ENCODE measurements at regions not wholly inside any gene's neighbourhood (a gene's known extent, or its start where the extent isn't known, plus 50 kb on each side); places are given as distances from the start of the nearest gene placed in this dataset.

GRCh38 chr14:28020112-28020511 lies 746.5 kb upstream of the FOXG1 start:
- no peak for DNase-seq
- Mint-ChIP-seq H3K9me3 (peaks cover 17% of the 10 kb centered on the region), H3K27ac (no peak overlapping the region), H3K36me3 (no peaks in the 10 kb centered on the region), H3K4me1 (no peaks in the 10 kb centered on the region), H3K4me3 (no peak overlapping the region), H3K27me3 (no peaks in the 10 kb centered on the region)

DNA sequence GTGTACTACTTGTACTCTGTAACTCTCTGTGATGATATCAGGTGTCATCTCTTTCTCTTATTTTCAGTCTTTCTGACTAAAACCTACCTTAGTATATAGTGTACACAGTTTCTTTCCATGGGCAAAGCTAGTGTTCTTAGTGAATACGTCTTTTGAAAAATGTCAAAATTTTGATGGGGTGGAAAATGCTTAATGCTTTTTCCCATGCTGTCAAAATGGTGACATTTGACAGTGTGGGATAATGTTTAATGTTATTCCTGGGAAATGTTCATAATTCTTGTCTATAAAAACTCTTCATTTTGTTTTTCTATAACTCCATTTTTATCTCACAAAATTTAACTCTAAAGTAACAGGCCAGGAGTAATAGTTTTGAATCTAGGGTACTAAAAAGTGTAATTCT lies 742.7 kb upstream of the FOXG1 start:
- Mint-ChIP-seq H3K27ac (no peak overlapping the region), H3K4me3 (no peak overlapping the region), H3K4me1 (no peaks in the 10 kb centered on the region), H3K9me3 (peaks cover 11% of the 10 kb centered on the region), H3K27me3 (no peaks in the 10 kb centered on the region), H3K36me3 (no peaks in the 10 kb centered on the region)
- no peak for DNase-seq

DNA sequence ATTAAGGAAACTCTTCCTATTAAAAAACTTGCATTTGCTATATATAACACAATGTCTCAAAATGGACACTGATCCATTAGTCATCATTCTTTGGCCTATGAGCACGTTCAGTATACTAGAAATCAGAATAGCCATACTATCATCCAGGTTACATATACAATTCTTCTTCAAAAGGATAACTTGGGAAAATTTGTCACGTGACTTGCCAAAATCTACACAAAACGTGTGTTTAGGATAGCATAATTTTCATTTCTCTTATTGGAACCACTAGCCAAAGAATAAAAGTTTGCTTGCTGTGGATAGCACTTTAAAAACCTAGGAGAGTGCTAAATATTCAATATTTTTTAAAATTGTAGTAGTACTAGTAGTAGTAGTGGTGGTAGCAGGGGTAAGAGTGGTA lies 714.3 kb upstream of the FOXG1 start:
- Mint-ChIP-seq H3K4me1 (no peaks in the 10 kb centered on the region), H3K27ac (no peak overlapping the region), H3K27me3 (no peaks in the 10 kb centered on the region), H3K4me3 (no peak overlapping the region), H3K9me3 (peaks cover 12% of the 10 kb centered on the region), H3K36me3 (no peaks in the 10 kb centered on the region)
- DNase-seq, result no peak

GRCh38 chr14:28055008-28055407 lies 711.6 kb upstream of the FOXG1 start:
- Mint-ChIP-seq H3K9me3 (peaks cover 10% of the 10 kb centered on the region), H3K27ac (no peak overlapping the region), H3K36me3 (no peaks in the 10 kb centered on the region), H3K4me3 (no peak overlapping the region), H3K27me3 (no peaks in the 10 kb centered on the region), H3K4me1 (no peaks in the 10 kb centered on the region)
- DNase-seq, result no peak

DNA sequence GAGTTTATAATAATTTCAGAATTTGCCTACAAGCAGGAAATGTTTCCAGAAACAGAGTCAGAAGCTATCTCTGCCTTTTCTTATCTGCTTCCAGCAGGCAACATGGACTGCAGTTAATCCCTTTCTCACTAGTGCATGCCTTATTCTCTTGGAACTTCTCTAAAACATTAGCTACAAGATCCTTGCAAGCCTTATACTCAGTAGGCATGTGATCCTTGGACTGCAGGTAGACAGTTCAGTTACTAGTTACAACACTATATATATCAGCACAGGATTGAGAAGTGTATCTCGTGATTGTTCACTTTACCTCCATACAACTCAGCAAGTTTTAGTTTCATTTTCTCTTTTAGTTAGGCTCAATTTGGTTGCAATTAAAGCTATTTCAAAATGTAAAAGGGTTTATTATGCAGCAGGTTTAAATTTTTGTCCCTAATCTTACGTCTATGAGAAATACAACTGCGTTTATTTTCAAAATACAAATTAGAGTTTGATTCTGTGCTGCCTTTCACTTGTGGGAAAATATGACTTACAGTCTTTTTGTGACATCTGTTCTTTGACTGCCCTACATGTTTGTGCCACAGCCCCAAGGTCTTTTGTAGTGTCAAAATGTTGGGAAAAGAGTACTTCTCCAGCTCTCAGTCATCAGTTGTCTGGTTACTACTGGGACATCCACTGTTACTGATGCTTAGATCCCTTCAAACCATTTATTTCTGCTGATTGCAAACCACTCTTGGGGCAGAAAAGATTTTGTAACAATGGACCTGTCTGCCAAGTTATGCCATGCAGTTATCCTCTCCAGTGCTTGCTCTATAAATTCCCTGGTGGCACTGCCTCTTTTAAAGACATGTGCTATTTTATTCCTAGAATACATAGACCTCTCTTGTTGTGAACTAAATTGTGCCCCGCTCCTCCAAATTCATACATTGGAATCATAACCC lies 709.0 kb upstream of the FOXG1 start:
- no peaks in the 10 kb centered on the region for H3K27me3 Mint-ChIP-seq
- H3K4me1 Mint-ChIP-seq, result no peaks in the 10 kb centered on the region
- no peak overlapping the region for H3K4me3 Mint-ChIP-seq
- H3K9me3 Mint-ChIP-seq, result peaks cover 12% of the 10 kb centered on the region
- H3K36me3 Mint-ChIP-seq, result no peaks in the 10 kb centered on the region
- H3K27ac Mint-ChIP-seq, result no peak overlapping the region
- no peak for DNase-seq

DNA sequence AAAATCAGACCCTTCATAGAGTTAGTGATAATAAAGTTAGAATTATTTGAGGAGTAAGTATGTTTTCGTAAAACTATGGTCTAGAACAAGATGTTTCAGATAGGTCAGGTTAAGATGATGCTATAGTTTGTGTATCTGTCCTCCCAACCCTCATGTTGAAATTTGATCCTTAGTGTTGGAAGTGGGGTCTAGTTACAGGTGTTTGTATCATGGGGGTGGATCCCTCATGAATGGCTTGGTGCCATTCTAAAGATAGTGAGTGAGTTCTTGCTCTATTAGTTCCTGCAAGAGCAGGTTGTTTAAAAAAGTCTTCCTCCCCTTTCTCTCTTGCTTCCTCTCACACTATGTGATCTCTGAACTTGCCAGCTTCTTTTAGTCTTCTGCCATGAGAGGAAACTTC lies 707.3 kb upstream of the FOXG1 start:
- no peaks in the 10 kb centered on the region for H3K36me3 Mint-ChIP-seq
- H3K27ac Mint-ChIP-seq, result no peak overlapping the region
- no peak for DNase-seq
- no peaks in the 10 kb centered on the region for H3K4me1 Mint-ChIP-seq
- H3K4me3 Mint-ChIP-seq, result no peak overlapping the region
- no peaks in the 10 kb centered on the region for H3K27me3 Mint-ChIP-seq
- peaks cover 14% of the 10 kb centered on the region for H3K9me3 Mint-ChIP-seq

DNA sequence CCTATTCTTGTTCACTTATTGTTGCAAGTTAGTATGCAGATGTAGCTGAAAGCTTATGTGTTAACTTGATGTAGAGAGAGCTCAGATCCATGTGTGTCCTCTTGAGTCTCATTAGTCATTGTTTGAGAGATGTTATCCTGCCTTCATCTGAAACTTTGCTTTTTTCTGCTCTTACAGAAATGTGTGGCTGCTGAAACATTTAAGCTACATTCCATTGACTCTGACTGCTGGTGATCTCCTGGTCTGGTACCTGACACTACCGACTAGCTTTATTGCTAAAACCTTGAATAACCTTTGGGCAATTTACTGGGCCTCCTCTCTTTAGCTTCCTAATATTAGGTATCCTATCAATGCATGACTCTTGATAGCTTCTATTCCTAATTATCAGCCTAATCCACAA lies 705.6 kb upstream of the FOXG1 start:
- H3K9me3 Mint-ChIP-seq, result peaks cover 14% of the 10 kb centered on the region
- no peak for DNase-seq
- no peaks in the 10 kb centered on the region for H3K27me3 Mint-ChIP-seq
- no peaks in the 10 kb centered on the region for H3K4me1 Mint-ChIP-seq
- no peaks in the 10 kb centered on the region for H3K36me3 Mint-ChIP-seq
- H3K27ac Mint-ChIP-seq, result no peak overlapping the region
- no peak overlapping the region for H3K4me3 Mint-ChIP-seq

GRCh38 chr14:28077021-28077420 lies 689.6 kb upstream of the FOXG1 start:
- no peak for DNase-seq
- H3K4me3 Mint-ChIP-seq, result no peak overlapping the region
- H3K4me1 Mint-ChIP-seq, result no peaks in the 10 kb centered on the region
- H3K27ac Mint-ChIP-seq, result no peak overlapping the region
- H3K27me3 Mint-ChIP-seq, result no peaks in the 10 kb centered on the region
- H3K9me3 Mint-ChIP-seq, result peaks cover 19% of the 10 kb centered on the region
- no peaks in the 10 kb centered on the region for H3K36me3 Mint-ChIP-seq

GRCh38 chr14:28083389-28083788 lies 683.2 kb upstream of the FOXG1 start:
- Mint-ChIP-seq H3K36me3 (no peaks in the 10 kb centered on the region), H3K9me3 (peaks cover 4% of the 10 kb centered on the region), H3K27me3 (no peaks in the 10 kb centered on the region), H3K4me1 (no peaks in the 10 kb centered on the region), H3K4me3 (no peak overlapping the region), H3K27ac (no peak overlapping the region)
- DNase-seq, result no peak

DNA sequence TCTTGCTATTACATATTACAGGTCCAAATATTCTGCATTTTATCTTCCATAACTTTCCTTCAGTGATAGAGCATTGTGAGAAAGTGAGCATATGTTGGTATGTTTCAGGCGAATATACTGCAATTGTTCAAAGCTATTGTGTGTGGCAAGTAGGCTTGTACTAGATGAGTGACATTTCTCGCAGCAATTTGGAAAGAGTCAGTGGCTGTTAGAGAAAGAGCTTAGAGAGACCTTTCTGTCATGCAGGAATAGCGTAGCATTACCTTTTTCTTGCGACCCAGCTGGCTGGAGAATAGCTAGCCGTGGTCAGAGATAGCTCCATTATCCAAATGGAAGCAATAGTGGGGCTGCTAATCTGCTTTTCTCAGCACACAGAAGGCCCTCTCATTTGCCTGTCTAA lies 678.5 kb upstream of the FOXG1 start:
- no peaks in the 10 kb centered on the region for H3K36me3 Mint-ChIP-seq
- H3K4me1 Mint-ChIP-seq, result no peaks in the 10 kb centered on the region
- no peak overlapping the region for H3K27ac Mint-ChIP-seq
- no peaks in the 10 kb centered on the region for H3K27me3 Mint-ChIP-seq
- H3K9me3 Mint-ChIP-seq, result peaks cover 8% of the 10 kb centered on the region
- no peak overlapping the region for H3K4me3 Mint-ChIP-seq
- no peak for DNase-seq

GRCh38 chr14:28097585-28097984 lies 669.0 kb upstream of the FOXG1 start:
- Mint-ChIP-seq H3K9me3 (peaks cover 10% of the 10 kb centered on the region), H3K4me1 (no peaks in the 10 kb centered on the region), H3K36me3 (no peaks in the 10 kb centered on the region), H3K27me3 (no peaks in the 10 kb centered on the region), H3K4me3 (no peak overlapping the region), H3K27ac (no peak overlapping the region)
- DNase-seq, result no peak

DNA sequence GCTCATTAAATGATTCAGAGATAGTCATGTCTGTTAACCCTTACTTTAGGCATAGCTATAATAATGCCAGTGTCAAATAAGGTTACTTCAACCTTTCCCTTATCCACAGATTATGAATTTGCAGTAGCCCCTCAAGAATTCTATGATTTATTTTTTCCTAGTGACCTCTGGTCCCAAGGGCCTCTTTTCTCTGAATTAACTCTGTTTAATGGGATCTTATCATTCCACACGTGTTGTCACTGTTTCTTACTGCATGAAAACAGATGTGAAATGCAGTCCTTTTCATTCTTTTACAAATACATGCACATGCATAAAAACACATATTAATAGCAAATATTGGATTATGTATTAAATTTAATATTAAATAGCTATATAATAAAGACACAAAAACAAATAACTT lies 667.7 kb upstream of the FOXG1 start:
- Mint-ChIP-seq H3K9me3 (peaks cover 8% of the 10 kb centered on the region), H3K27me3 (no peaks in the 10 kb centered on the region), H3K27ac (no peak overlapping the region), H3K4me3 (no peak overlapping the region), H3K4me1 (no peaks in the 10 kb centered on the region), H3K36me3 (no peaks in the 10 kb centered on the region)
- no peak for DNase-seq

DNA sequence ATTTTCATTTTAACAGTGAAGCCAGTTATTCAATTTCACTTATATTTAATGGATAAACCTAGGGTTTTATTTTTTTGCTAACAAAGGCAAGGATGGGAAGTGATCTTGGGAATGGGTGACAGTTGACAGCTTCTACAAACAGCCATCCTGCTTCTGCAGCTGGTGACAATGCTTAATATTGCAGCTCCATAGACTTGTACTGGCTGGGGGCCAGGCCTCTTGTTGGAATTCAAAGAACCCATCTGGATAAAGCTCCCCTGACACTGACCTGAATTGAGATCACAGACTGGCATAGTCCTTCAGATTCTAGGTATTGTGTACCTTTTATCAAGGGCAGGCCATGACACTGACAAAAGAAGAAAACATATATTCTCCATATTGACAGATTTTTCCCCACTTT lies 664.6 kb upstream of the FOXG1 start:
- Mint-ChIP-seq H3K27ac (no peak overlapping the region), H3K4me3 (no peak overlapping the region), H3K9me3 (peaks cover 5% of the 10 kb centered on the region), H3K4me1 (no peaks in the 10 kb centered on the region), H3K36me3 (no peaks in the 10 kb centered on the region), H3K27me3 (no peaks in the 10 kb centered on the region)
- DNase-seq, result no peak

DNA sequence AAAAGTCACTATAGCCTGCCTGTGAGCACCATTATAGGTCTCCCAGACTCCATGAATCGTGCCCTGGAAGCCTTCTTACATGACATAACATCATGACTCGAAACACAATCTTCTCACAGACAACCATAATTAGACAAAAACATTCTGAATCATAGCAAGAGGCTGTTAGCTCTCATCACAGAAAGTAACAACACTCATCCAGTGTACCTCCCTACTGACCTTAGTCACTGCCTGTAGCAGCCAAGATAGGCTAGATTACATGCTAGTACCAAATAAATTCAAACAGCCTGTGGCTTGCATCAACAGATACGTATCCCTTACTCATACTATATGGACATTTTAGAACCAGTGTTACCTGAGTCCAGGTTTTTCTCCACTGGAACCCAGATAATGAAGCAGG lies 663.8 kb upstream of the FOXG1 start:
- DNase-seq, result no peak

GRCh38 chr14:28113311-28113710 lies 653.3 kb upstream of the FOXG1 start:
- Mint-ChIP-seq H3K36me3 (no peaks in the 10 kb centered on the region), H3K4me1 (no peaks in the 10 kb centered on the region), H3K27ac (no peak overlapping the region), H3K9me3 (peaks cover 5% of the 10 kb centered on the region), H3K27me3 (no peaks in the 10 kb centered on the region), H3K4me3 (no peak overlapping the region)
- DNase-seq, result no peak

More for the DNA sequence above, 663.8 kb upstream of the FOXG1 start:
- Mint-ChIP-seq H3K4me1 (no peaks in the 10 kb centered on the region), H3K36me3 (no peaks in the 10 kb centered on the region), H3K27ac (no peak overlapping the region), H3K27me3 (no peaks in the 10 kb centered on the region), H3K9me3 (peaks cover 5% of the 10 kb centered on the region), H3K4me3 (no peak overlapping the region)

GRCh38 chr14:28116716-28117115 lies 649.9 kb upstream of the FOXG1 start:
- Mint-ChIP-seq H3K27ac (no peak overlapping the region), H3K4me3 (no peak overlapping the region), H3K36me3 (no peaks in the 10 kb centered on the region), H3K27me3 (no peaks in the 10 kb centered on the region), H3K4me1 (no peaks in the 10 kb centered on the region), H3K9me3 (peaks cover 7% of the 10 kb centered on the region)
- DNase-seq, result no peak

Data from activated naive CD8-positive, alpha-beta T cell treated with anti-CD3 and anti-CD28 coated beads for 36 hours (primary cell).